Skin of body (tissue), 1 donor: ENCODE measurements at regions not wholly inside any gene's neighbourhood (a gene's known extent, or its start where the extent isn't known, plus 50 kb on each side); places are given as distances from the start of the nearest gene placed in this dataset.
"Not testable (repeated sequence)": the region's sequence is repeated elsewhere in the genome, so short reads cannot be mapped to it uniquely, and the experiment has no call there.

ENCODE experiments used
- DNase-seq: peaks from one replicate; lab custom pipeline; 2025; lab: John Stamatoyannopoulos, UW

DNA sequence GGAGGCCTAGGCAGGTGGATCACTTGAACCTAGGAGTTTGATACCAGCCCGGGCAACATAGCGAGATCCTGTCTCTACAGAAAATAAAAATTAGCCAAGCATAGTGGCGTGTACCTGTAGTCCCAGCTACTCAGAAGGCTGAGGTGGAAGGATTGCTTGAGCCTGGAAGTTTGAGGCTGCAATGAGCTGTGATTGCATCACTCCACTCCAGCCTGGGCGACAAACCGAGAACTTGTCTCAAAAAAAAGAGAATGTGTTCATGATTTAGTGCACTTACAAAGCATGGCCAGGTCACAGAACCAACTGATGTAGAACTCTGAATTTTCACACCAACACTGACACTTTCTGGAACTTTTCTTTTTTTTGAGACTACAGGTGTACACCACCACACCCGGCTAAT is 182.7 kb downstream of the ZFP64 start:
- DNase-seq, result no peak

DNA sequence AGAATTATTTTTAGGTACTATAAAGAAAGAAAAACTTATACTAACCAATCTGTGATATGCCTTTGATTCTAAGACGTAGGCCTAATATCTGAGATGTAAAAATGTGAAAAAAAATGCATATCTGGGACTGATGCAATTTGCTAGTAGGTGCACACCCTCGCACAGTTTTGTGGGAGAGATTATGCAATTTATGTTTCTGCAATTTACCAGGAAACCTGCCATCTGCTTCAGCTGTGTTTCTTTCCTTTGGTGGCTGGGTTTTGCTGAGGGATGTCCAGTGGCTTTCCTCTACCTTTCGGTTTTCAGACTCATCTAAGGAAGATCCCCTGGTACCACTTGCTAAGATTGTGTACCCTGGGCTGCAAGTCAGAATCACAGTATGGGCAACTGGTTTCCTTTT is 186.9 kb downstream of the ZFP64 start:
- no peak for DNase-seq

DNA sequence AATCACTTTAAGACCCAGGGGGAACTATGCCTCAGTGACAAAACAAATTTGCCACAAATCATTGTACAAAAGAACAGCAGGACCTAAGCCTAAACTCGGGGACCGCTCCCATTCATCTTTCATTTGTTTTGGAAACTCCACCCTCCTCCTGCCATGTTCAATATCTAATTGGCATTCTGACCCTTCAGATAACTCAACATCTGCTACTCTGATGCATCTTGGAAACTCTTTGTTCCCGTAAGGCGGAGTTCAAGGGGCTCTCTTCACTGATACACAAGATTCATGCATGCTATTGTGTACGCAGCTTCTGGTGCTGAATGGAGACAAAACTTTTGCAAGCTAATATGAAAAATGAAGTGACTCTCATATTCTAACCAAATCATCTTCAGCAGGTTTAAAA is 187.6 kb downstream of the ZFP64 start:
- no peak for DNase-seq

DNA sequence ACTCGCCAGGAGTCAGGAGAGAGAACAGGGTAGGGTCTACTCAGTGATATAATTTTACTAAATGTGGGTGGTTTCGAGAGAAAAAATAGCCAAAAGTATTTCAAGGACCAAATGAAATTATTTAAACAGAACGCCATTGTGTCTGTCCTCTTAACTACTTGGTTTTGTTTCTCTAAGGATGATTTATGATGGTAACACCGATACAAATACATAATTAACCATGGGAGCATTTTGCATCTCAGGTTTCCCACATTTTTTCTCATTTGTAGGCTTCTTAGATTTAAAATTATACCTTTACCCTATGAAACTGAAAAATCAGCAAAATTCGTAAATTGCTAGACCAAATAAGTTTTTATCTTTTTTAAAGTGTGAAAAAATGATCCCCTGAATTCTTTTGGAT is 188.2 kb downstream of the ZFP64 start:
- no peak for DNase-seq

DNA sequence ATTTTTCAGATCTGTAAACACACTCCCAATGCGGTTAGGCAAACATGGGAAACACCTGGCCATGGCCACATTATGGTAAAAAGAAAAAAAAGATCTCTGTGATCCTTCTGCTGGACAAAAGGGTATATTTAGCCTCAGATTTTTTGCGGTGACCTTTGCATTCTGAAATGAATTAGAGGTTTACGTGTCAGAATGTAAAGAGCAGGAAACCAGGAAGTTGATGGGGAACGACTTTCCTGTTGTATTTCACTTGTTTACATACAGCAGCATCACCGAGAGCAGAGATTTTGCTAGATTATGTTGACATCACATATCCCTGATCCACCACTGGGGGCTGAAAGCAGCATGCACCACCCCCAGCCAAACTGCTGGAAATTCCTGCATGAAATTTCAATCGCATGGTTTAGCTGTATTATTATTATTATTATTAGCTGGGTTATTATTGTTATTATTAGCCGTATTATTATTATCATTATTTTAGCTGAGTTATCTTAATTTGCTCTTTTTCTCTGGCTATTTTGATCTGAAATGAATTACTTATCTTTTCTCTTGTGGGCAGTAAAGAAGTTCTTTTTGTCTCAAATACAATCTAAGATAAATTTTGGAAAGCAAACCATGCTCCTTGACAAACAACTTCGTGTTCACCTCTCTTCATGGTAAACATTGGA is 189.4 kb downstream of the ZFP64 start:
- no peak for DNase-seq

DNA sequence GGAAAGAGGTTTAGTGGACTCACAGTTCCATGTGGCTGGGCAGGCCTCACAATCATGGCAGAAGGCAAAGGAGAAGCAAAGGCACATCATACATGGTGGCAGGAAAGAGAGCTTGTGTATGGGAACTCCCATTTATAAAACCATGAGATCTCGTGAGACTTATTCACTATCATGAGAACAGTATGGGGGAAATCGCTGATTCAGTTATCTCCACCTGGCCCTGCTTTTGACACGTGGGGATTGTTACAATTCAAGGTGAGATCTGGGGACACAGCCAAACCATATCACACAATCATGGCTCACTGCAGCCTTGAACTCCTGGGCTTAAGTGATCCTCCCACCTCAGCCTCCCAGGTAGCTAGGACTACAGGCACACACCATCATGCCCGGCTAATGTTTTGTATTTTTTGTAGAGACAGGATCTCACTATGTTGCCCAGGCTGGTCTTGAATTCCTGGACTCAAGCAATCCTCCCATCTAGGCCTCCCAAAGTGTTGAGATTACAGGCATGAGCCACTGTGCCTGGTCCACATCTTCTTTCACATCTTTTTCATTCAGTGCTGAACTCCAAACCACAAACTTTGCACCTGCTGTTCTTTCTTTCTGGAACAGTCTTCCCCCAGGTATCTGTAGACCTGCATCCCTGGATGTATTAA is 194.2 kb downstream of the ZFP64 start:
- not testable (repeated sequence) for DNase-seq

DNA sequence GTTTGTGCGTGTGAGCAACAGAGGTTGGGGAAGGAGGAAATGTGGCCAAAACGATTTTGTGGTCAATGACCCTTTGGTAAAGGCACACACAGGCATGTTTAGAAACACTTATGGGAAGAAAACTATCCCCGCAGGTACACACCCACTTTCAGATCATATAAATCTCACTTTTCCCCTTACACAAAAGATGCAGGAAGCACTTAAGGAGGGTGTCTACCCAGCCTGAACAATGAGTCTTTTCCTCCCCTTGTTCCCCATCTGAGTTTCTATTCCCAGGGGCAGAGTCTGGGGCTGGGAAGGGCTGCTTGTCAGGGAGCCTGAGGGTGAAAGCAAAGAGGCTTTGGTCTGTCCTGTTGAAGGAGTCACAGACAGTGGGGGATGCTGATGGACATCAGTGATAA is 193.2 kb upstream of the SALL4 start:
- no peak for DNase-seq

DNA sequence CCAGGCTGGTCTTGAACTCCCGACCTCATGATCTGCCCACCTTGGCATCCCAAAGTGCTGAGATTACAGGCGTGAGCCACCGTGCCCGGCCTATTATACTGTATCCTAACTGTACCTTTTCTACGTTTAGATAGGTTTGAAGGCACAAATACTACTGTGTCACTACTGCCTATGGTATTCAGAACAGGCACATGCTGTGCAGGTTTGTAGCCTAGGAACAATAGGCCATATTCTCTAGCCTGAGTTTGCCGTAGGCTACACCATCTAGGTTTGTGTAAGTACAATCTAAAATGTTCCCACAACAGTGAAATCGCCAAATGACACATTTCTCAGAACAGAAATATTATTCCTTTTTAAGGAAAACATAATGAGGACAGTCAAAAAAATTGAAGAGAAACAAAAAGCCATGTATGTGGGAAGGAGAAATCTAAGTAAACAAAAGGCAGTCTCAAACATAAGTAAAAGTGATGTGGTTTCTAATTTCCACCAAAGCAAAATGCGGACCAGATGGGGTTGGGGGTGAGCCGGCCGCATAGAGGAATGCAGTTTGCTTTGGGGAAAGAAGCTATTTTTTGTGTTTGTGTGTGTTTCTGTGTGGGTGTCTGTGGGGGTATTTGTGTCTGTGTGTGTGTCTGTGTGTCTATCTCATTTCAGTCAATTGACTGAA is 192.6 kb upstream of the SALL4 start:
- no peak for DNase-seq

DNA sequence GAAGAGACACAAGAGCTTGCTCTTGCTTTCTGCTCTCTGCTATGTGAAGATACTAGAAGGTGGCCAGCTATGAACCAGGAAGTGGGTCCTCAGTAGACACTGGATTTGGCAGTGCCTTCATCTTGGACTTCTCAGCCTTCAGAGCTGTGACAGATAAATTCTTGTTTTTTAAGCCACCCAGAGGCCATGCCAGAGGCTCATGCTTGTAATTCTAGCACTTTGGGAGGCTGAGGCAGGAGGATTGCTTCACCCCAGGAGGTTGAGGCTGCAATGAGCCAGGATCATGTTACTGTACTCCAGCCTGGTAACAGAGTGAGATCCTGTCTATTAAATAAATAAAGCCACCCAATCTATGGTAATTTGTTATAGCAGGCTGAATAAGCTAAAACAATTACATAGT is 185.5 kb upstream of the SALL4 start:
- no peak for DNase-seq

DNA sequence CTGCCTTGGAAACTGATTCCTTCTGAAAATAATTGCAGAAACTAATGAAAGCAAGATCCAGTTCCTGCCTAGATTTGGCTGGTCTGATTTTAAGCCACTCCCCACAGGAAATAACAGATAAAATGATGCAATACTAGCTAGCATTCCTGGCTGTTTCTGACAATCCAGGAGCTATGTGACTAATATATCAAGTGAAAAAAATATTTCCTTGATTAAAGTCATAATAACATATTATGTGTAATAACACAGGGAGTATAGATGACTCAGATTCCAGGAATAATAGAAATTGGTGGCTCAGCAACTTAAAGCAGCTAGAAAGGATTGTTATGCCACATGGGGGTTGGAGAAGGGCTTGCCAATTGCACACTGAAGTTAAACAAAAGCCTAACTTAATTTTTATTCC is 182.7 kb upstream of the SALL4 start:
- DNase-seq, result peak; percentile 96

DNA sequence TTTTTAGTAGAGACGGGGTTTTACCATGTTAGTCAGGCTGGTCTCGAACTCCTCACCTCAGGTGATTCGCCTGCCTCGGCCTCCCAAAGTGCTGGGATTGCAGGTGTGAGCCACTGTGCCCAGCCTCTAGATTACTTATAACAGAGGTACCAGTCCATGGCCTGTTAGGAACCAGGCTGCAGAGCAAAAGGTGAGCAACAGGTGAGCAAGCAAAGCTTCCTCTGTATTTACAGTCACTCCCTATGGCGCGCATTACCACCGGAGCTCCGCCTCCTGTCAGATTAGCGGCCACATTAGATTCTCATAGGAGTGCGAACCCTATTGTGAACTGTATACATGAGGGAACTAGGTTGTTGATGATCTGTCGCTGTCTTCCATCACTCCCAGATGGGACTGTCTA is 178.0 kb upstream of the SALL4 start:
- no peak for DNase-seq

DNA sequence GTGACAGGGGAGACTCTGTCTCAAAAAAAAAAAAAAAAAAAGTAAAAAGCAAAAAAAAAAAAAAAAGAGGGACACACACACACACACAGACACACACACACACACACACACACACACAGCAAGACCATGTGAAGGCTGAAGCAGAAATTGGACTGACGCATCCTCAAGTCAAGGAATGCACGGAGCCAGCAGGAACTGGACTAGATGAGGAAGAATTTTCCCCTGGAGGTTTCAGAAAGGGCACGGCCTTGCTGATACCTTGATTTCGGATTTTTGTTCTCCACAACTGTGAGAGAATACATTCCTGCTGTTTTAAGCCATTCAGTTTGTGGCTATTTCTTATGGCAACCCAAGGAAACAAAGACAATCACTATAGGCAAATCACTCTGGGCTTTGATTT is 176.9 kb upstream of the SALL4 start:
- no peak for DNase-seq

DNA sequence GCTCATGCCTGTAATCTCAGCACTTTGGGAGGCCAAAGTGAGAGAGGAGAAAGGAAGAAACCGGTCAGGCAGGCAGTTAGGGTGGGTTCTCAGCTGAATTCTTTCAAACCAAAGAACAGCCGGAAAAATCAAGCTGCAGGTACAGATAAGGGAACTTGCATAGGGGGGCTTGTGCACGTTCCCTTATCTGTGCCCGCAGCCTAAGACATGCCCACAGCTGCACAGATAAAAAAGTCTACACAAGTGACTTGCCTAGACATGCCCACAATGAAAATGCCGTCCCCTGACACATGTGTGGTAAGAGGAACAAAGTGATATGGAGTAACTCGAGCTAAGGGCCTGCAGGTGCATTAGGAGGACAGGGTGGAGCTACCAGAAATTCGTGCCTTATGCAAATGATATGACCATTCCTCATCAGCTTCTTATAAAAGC is 175.8 kb upstream of the SALL4 start:
- no peak for DNase-seq

DNA sequence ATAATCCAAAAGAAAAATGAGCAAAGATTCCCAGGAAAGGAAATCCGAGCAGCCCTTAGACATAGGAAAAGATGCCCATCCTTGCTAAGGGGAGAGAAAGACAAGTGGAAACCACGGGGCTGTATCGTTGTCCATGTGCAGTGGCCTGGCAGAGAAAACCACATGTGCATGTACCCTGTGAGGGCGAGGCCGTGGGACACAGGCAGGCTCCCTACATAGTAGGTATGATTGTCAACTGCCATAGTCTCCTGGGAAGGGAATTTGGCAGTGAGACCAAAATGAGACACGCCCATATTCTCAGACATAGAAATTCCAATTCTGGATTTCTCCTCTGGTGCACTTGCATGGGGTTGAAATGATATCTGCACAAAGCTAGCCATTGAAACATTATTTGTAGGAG is 169.7 kb upstream of the SALL4 start:
- DNase-seq, result no peak

DNA sequence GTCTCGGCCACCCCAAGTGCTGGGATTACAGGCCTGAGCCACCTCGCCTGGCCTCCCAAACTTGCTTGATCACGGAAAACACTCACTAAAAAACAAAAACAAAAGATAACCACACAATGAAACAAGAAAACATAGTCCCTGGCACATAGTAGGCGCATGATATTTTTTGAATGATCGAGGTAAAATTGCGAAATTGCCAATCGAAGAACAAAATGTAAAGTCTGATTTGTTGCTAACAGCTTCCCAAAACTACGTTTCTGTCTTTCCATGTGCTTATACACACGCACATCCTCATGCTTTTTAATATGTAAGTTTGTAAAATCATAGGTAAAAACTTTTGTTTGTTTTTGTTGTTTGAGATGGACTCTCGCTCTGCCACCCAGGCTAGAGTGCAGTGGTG is 168.5 kb upstream of the SALL4 start:
- DNase-seq, result no peak

DNA sequence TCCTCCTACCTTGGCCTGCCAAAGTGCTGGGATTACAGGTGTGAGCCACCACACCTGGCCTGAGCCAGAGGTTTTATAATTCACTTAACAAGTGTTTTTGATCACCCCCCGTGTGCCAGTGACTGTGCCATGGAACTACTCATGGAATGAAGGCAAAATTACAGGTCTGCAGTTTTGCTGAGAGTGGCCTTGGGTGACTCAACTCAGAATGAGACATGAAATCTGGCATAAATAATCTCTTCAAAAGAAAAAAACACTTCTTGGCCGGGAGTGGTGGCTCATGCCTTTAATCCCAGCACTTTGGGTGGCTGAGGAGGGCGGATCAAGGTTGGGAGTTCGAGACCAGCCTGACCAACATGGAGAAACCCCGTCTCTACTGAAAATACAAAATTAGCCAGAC is 166.9 kb upstream of the SALL4 start:
- no peak for DNase-seq

DNA sequence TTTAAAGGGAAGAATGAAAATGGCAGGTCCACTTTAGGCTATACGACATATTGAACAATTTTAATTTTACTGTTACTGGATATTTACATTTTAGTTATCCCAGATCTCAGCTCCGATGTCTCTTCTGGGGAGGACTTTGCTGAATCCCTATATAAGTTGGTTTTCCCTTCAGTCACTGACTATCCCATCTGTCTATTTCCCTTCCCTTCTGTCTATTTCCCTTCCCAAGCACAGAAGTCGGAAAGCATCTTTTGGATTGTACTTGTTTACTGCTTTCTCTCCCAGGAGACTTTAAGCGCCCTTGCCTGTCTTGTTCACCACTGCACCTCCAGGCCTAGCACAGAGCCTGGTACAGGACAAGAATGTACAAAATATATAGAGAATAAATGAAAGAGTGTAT is 165.8 kb upstream of the SALL4 start:
- no peak for DNase-seq

DNA sequence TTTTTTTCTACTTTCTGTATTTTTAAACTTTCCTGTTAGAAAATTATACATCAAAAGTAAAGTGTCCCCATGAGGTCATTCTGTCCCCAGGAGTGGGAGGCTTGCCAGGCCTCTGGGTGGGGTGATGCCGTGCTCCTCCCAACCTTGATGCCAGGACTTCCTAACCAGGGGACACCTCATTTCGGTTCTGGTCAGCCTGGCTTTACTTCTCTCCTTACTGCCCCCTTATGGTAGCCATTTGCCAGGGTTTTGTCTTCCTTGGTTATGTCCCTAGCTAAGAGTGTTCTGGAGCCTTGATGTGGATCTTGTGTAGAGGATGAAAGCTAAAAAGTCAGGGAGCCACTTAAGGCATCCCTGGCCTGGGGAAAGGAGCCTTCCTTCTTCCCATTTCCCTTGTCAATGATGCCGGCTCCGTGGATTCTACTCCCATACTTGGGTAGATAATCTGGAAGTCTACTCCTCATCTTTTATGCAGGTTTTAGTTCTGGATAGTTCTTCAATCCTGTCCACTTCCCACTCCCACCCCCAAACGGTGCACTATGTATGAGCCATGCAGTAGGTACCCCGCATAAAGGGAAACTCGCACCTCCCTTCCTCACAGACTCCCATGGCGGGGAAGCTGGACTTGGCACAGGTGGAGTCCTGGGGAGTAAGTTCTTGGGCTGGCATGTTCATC is 164.1 kb upstream of the SALL4 start:
- no peak for DNase-seq

DNA sequence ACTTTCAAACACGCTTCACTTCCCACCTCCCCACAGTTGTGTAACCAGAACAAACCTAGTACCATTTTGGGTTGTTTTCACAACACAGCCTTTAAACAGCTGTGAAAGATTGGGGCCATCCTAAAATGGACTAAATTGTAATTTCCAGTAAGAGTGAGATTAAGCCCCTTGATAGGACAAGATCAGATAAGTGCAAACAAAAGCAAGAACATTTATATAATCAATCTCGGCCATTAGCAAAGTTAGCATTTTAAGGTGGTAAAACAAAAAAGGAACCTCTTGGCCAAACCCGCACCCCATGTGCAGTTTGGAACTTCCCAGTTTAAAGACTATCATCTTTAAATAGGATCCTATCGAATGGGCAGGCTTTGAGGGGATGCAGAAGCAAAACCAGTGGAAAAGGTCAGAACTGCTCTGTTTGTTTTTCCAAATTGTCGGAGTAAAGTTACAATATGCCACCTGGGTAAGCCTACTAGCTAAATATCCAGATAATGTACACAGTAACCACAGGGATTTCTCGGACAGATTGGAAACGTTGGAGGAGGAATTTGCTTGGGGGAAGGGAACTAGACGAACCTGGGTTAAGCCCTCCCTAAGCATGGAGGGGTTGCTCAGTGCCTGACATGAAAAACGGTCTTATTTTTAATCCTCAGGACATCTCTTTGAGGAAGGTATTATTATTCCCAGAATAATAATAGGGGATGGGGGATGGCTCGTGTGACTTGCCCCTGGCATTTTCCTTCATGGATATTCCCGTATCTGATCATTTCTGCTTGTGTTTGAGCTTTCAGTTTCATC is 159.8 kb upstream of the SALL4 start:
- no peak for DNase-seq

DNA sequence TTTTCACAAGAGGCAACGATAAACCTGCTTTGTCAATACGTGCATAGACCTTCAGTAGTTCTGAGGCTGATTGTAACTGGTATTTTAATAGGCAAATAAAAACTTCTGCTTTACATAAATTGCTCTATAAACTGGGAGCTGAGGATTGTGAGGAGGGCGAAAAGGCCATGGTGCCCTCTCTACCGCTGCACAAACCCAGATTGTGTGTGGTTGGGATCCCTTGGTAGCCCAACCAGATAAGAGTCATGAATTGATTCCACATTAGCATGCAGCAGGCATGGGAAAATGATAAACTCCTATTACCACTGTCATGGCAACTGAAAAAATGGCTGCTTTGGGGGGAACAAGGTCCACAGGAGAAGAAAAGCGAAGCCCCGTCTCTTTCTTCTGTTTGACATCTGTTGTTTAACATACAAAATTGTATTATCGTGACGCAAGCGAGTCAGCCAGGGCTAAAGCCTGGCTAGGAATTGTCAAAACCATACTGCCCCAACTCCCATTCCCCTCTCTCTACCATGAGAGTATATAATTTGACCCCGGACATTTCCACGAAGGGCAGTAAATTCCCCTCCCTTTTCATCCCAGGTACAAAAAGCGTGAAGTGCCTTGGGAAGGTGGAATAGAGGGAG is 157.8 kb upstream of the SALL4 start:
- no peak for DNase-seq

DNA sequence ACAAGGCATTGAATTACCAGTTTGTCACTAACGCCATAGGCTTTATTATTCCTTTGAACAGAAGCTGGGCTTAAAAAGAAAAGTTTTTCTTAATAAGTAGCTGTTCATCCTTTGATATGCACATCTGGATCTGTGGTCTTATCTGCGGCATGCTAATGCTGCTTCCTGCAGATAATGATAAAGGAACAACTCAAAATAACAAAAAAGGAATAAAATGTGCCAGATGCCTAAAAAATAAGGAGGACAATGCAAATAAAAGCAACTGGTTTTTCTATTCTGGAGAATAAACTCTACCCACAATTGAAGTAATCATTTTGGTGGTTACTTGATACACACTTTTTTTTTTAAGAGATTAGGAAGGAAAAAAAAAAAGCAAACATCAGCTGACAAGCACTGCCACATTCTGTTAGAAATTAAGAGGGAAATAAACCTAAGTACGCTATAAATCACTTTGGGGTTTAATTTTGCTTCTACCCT is 156.8 kb upstream of the SALL4 start:
- no peak for DNase-seq
